CD4-positive, alpha-beta T cell (primary cell): ENCODE measurements at regions not wholly inside any gene's neighbourhood (a gene's known extent, or its start where the extent isn't known, plus 50 kb on each side); places are given as distances from the start of the nearest gene placed in this dataset.
"Not testable (repeated sequence)": the region's sequence is repeated elsewhere in the genome, so short reads cannot be mapped to it uniquely, and the experiment has no call there.

Experiments used
- ATAC-seq: fragments of 200-7000 bp; cut with Tn5 transposase; one replicate; pipeline ENCODE4 v1.10.0; 2022; ENCODE audit warnings: mild to moderate bottlenecking; ENCODE audit not compliant: poor library complexity
- CTCF ChIA-PET: fragments of 350-600 bp; sonication (Branson Sonifier 250); formaldehyde crosslinking; loops from one replicate; lab custom pipeline; 2021; ENCODE audit warnings: antibody characterized with exemption, inconsistent platforms; lab: Charles Lee
- POLR2A ChIA-PET: fragments of 350-600 bp; sonication (Branson Sonifier 250); formaldehyde crosslinking; loops from one replicate; lab custom pipeline; 2021; ENCODE audit warnings: antibody characterized with exemption, inconsistent platforms; lab: Charles Lee
- DNase-seq, 14 experiments: peaks; one replicate each; pipeline ENCODE4 v3.0.0-alpha.2; 2013 to 2020; ENCODE audit warnings: mixed read lengths in 2 of 14
- H3K27ac ChIP-seq, 2 donors: one replicate each; pipeline versions ENCODE4 v1.5.1 to v1.7.0; 2013; ENCODE audit warnings: low read length in 2 of 2, low read depth in 1 of 2, mild to moderate bottlenecking in 1 of 2
- H3K27me3 ChIP-seq, 2 experiments: 1 replicate in 1 of 2; 2 replicates in 1 of 2; pipeline versions ENCODE4 v1.6.1 to v1.7.0; 2013; ENCODE audit warnings: low read length in 2 of 2, control low read depth in 1 of 2, mild to moderate bottlenecking in 1 of 2, moderate library complexity in 1 of 2; ENCODE audit not compliant: insufficient read depth in 2 of 2, control insufficient read depth in 1 of 2
- H3K36me3 ChIP-seq: one replicate; pipeline ENCODE4 v1.6.1; 2013; ENCODE audit warnings: low read length, control low read depth; ENCODE audit not compliant: insufficient read depth
- H3K4me1 ChIP-seq: one replicate; pipeline ENCODE4 v1.6.1; 2013; ENCODE audit warnings: low read length, control low read depth; ENCODE audit not compliant: insufficient read depth
- H3K4me3 ChIP-seq: one replicate; pipeline ENCODE4 v1.5.1; 2013; ENCODE audit warnings: mild to moderate bottlenecking, low read length, moderate library complexity
- H3K9me3 ChIP-seq, 2 experiments: 1 replicate in 1 of 2; 2 replicates in 1 of 2; pipeline versions ENCODE4 v1.6.1 to v1.7.0; 2013; ENCODE audit warnings: low read length in 2 of 2, mild to moderate bottlenecking in 2 of 2, control low read depth in 1 of 2, moderate library complexity in 1 of 2; ENCODE audit not compliant: control insufficient read depth in 1 of 2, insufficient read depth in 1 of 2
- H3K27ac Mint-ChIP-seq: one replicate; pipeline ENCODE4 v1.8.0; 2020; ENCODE audit warnings: mixed read lengths
- H3K27me3 Mint-ChIP-seq: one replicate; pipeline ENCODE4 v1.8.0; 2021; ENCODE audit warnings: mixed read lengths
- H3K36me3 Mint-ChIP-seq: one replicate; pipeline ENCODE4 v1.8.0; 2021; ENCODE audit warnings: low read depth, mixed read lengths
- H3K4me1 Mint-ChIP-seq: one replicate; pipeline ENCODE4 v1.8.0; 2021; ENCODE audit warnings: low read depth, mixed read lengths
- H3K4me3 Mint-ChIP-seq: one replicate; pipeline ENCODE4 v1.8.0; 2020; ENCODE audit warnings: mild to moderate bottlenecking, mixed read lengths
- H3K9me3 Mint-ChIP-seq: one replicate; pipeline ENCODE4 v1.8.0; 2020; ENCODE audit warnings: mixed read lengths
- intact Hi-C, 2 experiments: fragments of 100-400 bp; cut with DNase I in 1 of 2; cut with micrococcal nuclease in 1 of 2; formaldehyde crosslinking; loops; one replicate each; pipeline versions ENCODE4 v1.15.1 to v1.9.0; 2023 to 2025; cut with DNase I, micrococcal nuclease
- TF ChIP-seq, protein P1 (sequence below): fragments of 200-600 bp; IDR thresholded peaks from one replicate; pipeline ENCODE4 v1.8.0; 2022; ENCODE audit warnings: antibody characterized with exemption, mild to moderate bottlenecking

DNA sequence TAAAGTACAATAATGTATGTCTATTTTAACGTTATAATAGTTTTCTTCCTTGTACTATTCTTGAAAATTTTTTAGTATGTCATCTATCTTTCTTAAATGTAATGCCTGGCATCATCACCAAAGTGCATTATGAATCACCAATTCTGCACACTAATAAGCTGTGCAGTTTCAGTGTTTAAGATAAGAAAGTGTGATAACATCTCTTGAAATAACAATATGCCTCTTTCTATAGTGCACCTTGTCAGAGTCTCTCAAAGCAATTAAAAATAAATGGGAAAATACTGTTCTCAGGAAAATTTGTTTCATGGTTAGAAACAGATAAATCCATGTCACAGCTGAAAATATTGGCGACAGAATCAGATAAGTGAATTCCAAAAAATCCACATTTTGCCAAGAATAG lies 457.4 kb upstream of the PCDH10 start:
- intact Hi-C loops = no loop called here
- POLR2A ChIA-PET = no interaction called here

DNA sequence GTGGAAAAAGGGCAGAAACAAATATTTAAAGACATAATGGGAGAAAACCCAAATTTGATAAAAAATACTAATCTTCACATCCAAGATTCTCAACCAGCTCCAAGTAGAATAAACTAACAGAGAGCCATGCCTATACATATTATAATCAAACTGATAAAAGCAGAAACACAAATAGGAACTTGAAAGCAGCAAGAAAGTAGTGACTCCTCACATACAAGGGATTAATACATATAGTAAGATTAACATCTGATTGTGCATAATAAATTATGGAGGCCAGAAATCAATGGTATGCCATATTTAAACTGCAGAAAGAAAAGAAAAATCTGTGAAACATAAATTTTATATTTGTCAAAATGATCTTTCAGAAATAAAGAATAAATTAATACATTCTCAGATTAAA lies 454.3 kb upstream of the PCDH10 start:
- Histone ChIP-seq H3K36me3 (no peaks in the 10 kb centered on the region), H3K27ac (no peak overlapping the region), H3K9me3 (no peaks in the 10 kb centered on the region), H3K4me1 (no peaks in the 10 kb centered on the region), H3K4me3 (no peak overlapping the region), H3K27me3 (no peaks in the 10 kb centered on the region)
- Mint-ChIP-seq H3K4me3 (no peak overlapping the region), H3K9me3 (peaks cover 15% of the 10 kb centered on the region), H3K36me3 (no peaks in the 10 kb centered on the region), H3K4me1 (no peaks in the 10 kb centered on the region), H3K27me3 (no peaks in the 10 kb centered on the region), H3K27ac (no peak overlapping the region)
- CTCF ChIA-PET = no interaction called here
- no peak for ATAC-seq
- intact Hi-C loops = no loop called here
- POLR2A ChIA-PET = no interaction called here
- TF ChIP-seq, protein P1, sequence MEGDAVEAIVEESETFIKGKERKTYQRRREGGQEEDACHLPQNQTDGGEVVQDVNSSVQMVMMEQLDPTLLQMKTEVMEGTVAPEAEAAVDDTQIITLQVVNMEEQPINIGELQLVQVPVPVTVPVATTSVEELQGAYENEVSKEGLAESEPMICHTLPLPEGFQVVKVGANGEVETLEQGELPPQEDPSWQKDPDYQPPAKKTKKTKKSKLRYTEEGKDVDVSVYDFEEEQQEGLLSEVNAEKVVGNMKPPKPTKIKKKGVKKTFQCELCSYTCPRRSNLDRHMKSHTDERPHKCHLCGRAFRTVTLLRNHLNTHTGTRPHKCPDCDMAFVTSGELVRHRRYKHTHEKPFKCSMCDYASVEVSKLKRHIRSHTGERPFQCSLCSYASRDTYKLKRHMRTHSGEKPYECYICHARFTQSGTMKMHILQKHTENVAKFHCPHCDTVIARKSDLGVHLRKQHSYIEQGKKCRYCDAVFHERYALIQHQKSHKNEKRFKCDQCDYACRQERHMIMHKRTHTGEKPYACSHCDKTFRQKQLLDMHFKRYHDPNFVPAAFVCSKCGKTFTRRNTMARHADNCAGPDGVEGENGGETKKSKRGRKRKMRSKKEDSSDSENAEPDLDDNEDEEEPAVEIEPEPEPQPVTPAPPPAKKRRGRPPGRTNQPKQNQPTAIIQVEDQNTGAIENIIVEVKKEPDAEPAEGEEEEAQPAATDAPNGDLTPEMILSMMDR = no peak
- no peak for DNase-seq

More for the DNA sequence above, 457.4 kb upstream of the PCDH10 start:
- H3K27ac Mint-ChIP-seq = no peak overlapping the region
- ATAC-seq = no peak
- H3K9me3 Mint-ChIP-seq = peaks cover 17% of the 10 kb centered on the region
- H3K4me1 ChIP-seq = no peaks in the 10 kb centered on the region
- CTCF ChIA-PET = no interaction called here
- no peak overlapping the region for H3K27ac ChIP-seq
- H3K4me1 Mint-ChIP-seq = no peaks in the 10 kb centered on the region
- no peaks in the 10 kb centered on the region for H3K36me3 ChIP-seq
- no peak overlapping the region for H3K4me3 Mint-ChIP-seq
- DNase-seq = no peak
- H3K27me3 ChIP-seq = no peaks in the 10 kb centered on the region
- TF ChIP-seq, protein P1 = no peak
- H3K4me3 ChIP-seq = no peak overlapping the region
- H3K9me3 ChIP-seq = no peaks in the 10 kb centered on the region
- no peaks in the 10 kb centered on the region for H3K27me3 Mint-ChIP-seq
- no peaks in the 10 kb centered on the region for H3K36me3 Mint-ChIP-seq

DNA sequence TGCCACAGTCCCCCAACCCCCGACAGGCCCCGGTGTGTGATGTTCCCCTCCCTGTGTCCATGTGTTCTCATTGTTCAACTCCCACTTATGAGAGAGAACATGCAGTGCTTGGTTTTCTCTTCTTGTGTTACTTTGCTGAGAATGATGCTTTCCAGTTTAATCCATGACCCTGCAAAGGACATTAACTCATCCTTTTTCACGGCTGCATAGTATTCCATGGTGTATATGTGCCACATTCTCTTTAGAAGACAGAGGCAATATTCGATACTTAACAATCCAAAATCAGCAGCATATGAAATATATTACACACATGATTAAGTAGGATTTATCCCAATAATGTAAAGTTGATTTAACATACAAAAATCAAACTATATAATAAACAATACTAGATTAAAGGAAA lies 451.6 kb upstream of the PCDH10 start:
- H3K4me1 Mint-ChIP-seq, POLR2A ChIA-PET, H3K4me1 ChIP-seq, CTCF ChIA-PET, H3K36me3 Mint-ChIP-seq, H3K4me3 ChIP-seq, ATAC-seq, H3K27ac Mint-ChIP-seq, H3K9me3 ChIP-seq, H3K36me3 ChIP-seq, H3K27me3 Mint-ChIP-seq, intact Hi-C loops, H3K27me3 ChIP-seq, DNase-seq, H3K27ac ChIP-seq, H3K4me3 Mint-ChIP-seq: not testable (repeated sequence)
- peaks cover 17% of the 10 kb centered on the region for H3K9me3 Mint-ChIP-seq

DNA sequence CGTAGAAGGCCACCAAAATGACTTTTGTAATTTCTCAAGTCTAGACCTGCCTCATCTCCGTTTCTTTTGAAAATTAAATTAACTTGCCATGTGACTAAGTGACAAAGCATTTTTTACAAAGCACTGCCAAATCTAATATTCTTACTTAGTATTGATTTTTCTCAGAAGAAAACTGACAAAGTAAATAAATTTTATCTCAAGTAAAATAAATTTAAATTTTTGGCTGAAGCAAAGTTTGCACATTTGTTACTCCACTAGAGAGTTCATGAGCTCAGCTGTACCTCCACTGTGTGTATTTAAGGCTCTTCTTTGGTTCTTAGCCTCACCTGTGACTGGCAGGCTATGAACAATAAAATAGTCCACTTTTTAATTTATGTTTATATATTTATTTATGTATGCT lies 441.1 kb upstream of the PCDH10 start:
- ATAC-seq = no peak
- Mint-ChIP-seq H3K4me3 (no peak overlapping the region), H3K4me1 (no peaks in the 10 kb centered on the region), H3K27me3 (no peaks in the 10 kb centered on the region), H3K9me3 (no peaks in the 10 kb centered on the region), H3K27ac (no peak overlapping the region), H3K36me3 (no peaks in the 10 kb centered on the region)
- no peak for DNase-seq
- intact Hi-C loops = no loop called here
- Histone ChIP-seq H3K9me3 (peaks cover 0 to 4% of the 10 kb centered on the region in 2 experiments), H3K36me3 (no peaks in the 10 kb centered on the region), H3K27me3 (no peaks in the 10 kb centered on the region), H3K4me3 (no peak overlapping the region), H3K27ac (no peak overlapping the region), H3K4me1 (no peaks in the 10 kb centered on the region)
- ChIA-PET CTCF (no interaction called here), POLR2A (no interaction called here)
- TF ChIP-seq, protein P1 = no peak
